SJCRH30 (cell line): ENCODE measurements at regions not wholly inside any gene's neighbourhood (a gene's known extent, or its start where the extent isn't known, plus 50 kb on each side); places are given as distances from the start of the nearest gene placed in this dataset.

ENCODE experiments used
- DNase-seq, 2 experiments: peaks; one replicate each; pipeline ENCODE4 v3.0.0-alpha.2; 2015 to 2020
- H3K27ac ChIP-seq: fragments of 250-450 bp; sonication (Bioruptor Pico); 2 replicates; pipeline ENCODE4 v1.5.1; 2020; ENCODE audit warnings: mild to moderate bottlenecking, moderate library complexity
- H3K27me3 ChIP-seq: fragments of 250-450 bp; sonication (Bioruptor Pico); 2 replicates; pipeline ENCODE4 v1.5.1; 2020; ENCODE audit warnings: mild to moderate bottlenecking, moderate library complexity
- H3K36me3 ChIP-seq: fragments of 250-450 bp; sonication (Bioruptor Pico); 2 replicates; pipeline ENCODE4 v1.5.1; 2020; ENCODE audit warnings: mild to moderate bottlenecking, moderate library complexity
- H3K4me1 ChIP-seq: fragments of 250-450 bp; sonication (Bioruptor Pico); 2 replicates; pipeline ENCODE4 v1.5.1; 2020; ENCODE audit warnings: mild to moderate bottlenecking, moderate library complexity
- H3K4me3 ChIP-seq: fragments of 250-450 bp; sonication (Bioruptor Pico); 2 replicates; pipeline ENCODE4 v1.5.1; 2020; ENCODE audit warnings: mild to moderate bottlenecking, moderate library complexity
- H3K9me3 ChIP-seq: fragments of 250-450 bp; sonication (Bioruptor Pico); replicated peaks from 2 replicates; pipeline ENCODE4 v1.5.1; 2020; ENCODE audit warnings: mild to moderate bottlenecking, moderate library complexity

- no peaks in the 10 kb centered on the region for H3K36me3 ChIP-seq
- no peak overlapping the region for H3K4me3 ChIP-seq
- no peaks in the 10 kb centered on the region for H3K9me3 ChIP-seq
- DNase-seq = no peak
- H3K27ac ChIP-seq = no peak overlapping the region
- H3K4me1 ChIP-seq = peaks cover 2% of the 10 kb centered on the region; the same call in 1 of the 2 replicates
- H3K27me3 ChIP-seq = no peaks in the 10 kb centered on the region
These were observed 192.3 kb upstream of the NT5C1B start for GRCh38 chr2:18781541-18782280.

- no peaks in the 10 kb centered on the region for H3K9me3 ChIP-seq
- H3K27ac ChIP-seq = no peak overlapping the region
- H3K27me3 ChIP-seq = no peaks in the 10 kb centered on the region
- no peak overlapping the region for H3K4me3 ChIP-seq
- no peaks in the 10 kb centered on the region for H3K36me3 ChIP-seq
- H3K4me1 ChIP-seq = no peaks in the 10 kb centered on the region
- no peak for DNase-seq
These were observed 188.0 kb upstream of the NT5C1B start for GRCh38 chr2:18777250-18777812.

GRCh38 chr2:18771212-18771611, 181.8 kb upstream of the NT5C1B start:
- H3K4me3 ChIP-seq = no peak overlapping the region
- DNase-seq = no peak

GRCh38 chr2:18763338-18763737, 174.0 kb upstream of the NT5C1B start:
- Histone ChIP-seq H3K27me3 (no peaks in the 10 kb centered on the region), H3K36me3 (no peaks in the 10 kb centered on the region), H3K4me3 (no peak overlapping the region), H3K9me3 (no peaks in the 10 kb centered on the region), H3K4me1 (no peaks in the 10 kb centered on the region), H3K27ac (no peak overlapping the region)
- no peak for DNase-seq

More at GRCh38 chr2:18771212-18771611, 181.8 kb upstream of the NT5C1B start:
- H3K36me3 ChIP-seq = no peaks in the 10 kb centered on the region
- no peaks in the 10 kb centered on the region for H3K9me3 ChIP-seq
- H3K4me1 ChIP-seq = no peaks in the 10 kb centered on the region
- no peak overlapping the region for H3K27ac ChIP-seq
- H3K27me3 ChIP-seq = no peaks in the 10 kb centered on the region

- Histone ChIP-seq H3K4me3 (no peak overlapping the region), H3K27me3 (no peaks in the 10 kb centered on the region), H3K36me3 (no peaks in the 10 kb centered on the region), H3K27ac (no peak overlapping the region), H3K9me3 (no peaks in the 10 kb centered on the region), H3K4me1 (no peaks in the 10 kb centered on the region)
- no peak for DNase-seq
These were observed 173.3 kb upstream of the NT5C1B start for GRCh38 chr2:18762667-18763066.

GRCh38 chr2:18754286-18754685, 164.9 kb upstream of the NT5C1B start:
- no peaks in the 10 kb centered on the region for H3K9me3 ChIP-seq
- no peaks in the 10 kb centered on the region for H3K36me3 ChIP-seq
- no peaks in the 10 kb centered on the region for H3K4me1 ChIP-seq
- no peak overlapping the region for H3K27ac ChIP-seq
- no peak overlapping the region for H3K4me3 ChIP-seq
- 0 out of 2 replicates have a peak, but pooled peaks cover 4% of the 10 kb centered on the region for H3K27me3 ChIP-seq
- no peak for DNase-seq

GRCh38 chr2:18753722-18754121, 164.4 kb upstream of the NT5C1B start:
- no peak for DNase-seq
- Histone ChIP-seq H3K4me1 (no peaks in the 10 kb centered on the region), H3K27ac (no peak overlapping the region), H3K4me3 (no peak overlapping the region), H3K36me3 (no peaks in the 10 kb centered on the region), H3K9me3 (no peaks in the 10 kb centered on the region), H3K27me3 (0 out of 2 replicates have a peak, but pooled peaks cover 4% of the 10 kb centered on the region)

- DNase-seq = peak in 1 of 2 experiments; percentile 31
- no peak overlapping the region for H3K27ac ChIP-seq
- 0 out of 2 replicates have a peak, but pooled peaks cover 4% of the 10 kb centered on the region for H3K27me3 ChIP-seq
- H3K4me3 ChIP-seq = no peak overlapping the region
- no peaks in the 10 kb centered on the region for H3K9me3 ChIP-seq
- no peaks in the 10 kb centered on the region for H3K4me1 ChIP-seq
- no peaks in the 10 kb centered on the region for H3K36me3 ChIP-seq
These were observed 163.5 kb upstream of the NT5C1B start for GRCh38 chr2:18752667-18753422.

GRCh38 chr2:18752022-18752493, 162.7 kb upstream of the NT5C1B start:
- H3K27ac ChIP-seq = no peak overlapping the region
- DNase-seq = peak in 1 of 2 experiments; percentile 29

GRCh38 chr2:18750672-18751554, 161.5 kb upstream of the NT5C1B start:
- no peaks in the 10 kb centered on the region for H3K4me1 ChIP-seq
- no peak for DNase-seq
- H3K36me3 ChIP-seq = no peaks in the 10 kb centered on the region
- no peak overlapping the region for H3K4me3 ChIP-seq
- 0 out of 2 replicates have a peak, but pooled peaks cover 4% of the 10 kb centered on the region for H3K27me3 ChIP-seq
- H3K9me3 ChIP-seq = no peaks in the 10 kb centered on the region
- H3K27ac ChIP-seq = no peak overlapping the region

More at GRCh38 chr2:18752022-18752493, 162.7 kb upstream of the NT5C1B start:
- Histone ChIP-seq H3K4me1 (no peaks in the 10 kb centered on the region), H3K36me3 (no peaks in the 10 kb centered on the region), H3K27me3 (0 out of 2 replicates have a peak, but pooled peaks cover 4% of the 10 kb centered on the region), H3K4me3 (no peak overlapping the region), H3K9me3 (no peaks in the 10 kb centered on the region)

GRCh38 chr2:18749912-18750526, 160.7 kb upstream of the NT5C1B start:
- peak; percentile 42 to 77 for DNase-seq
- Histone ChIP-seq H3K27ac (no peak overlapping the region), H3K27me3 (0 out of 2 replicates have a peak, but pooled peaks cover 4% of the 10 kb centered on the region), H3K9me3 (no peaks in the 10 kb centered on the region), H3K36me3 (no peaks in the 10 kb centered on the region), H3K4me3 (no peak overlapping the region), H3K4me1 (no peaks in the 10 kb centered on the region)

- Histone ChIP-seq H3K36me3 (no peaks in the 10 kb centered on the region), H3K4me3 (no peak overlapping the region), H3K9me3 (no peaks in the 10 kb centered on the region), H3K27me3 (peaks cover 7% of the 10 kb centered on the region; the same call in 1 of the 2 replicates), H3K4me1 (no peaks in the 10 kb centered on the region), H3K27ac (no peak overlapping the region)
- no peak for DNase-seq
These were observed 156.3 kb upstream of the NT5C1B start for GRCh38 chr2:18745431-18746272.
